Gastroesophageal sphincter (tissue), 4 donors: ENCODE measurements at regions not wholly inside any gene's neighbourhood (a gene's known extent, or its start where the extent isn't known, plus 50 kb on each side); places are given as distances from the start of the nearest gene placed in this dataset.

Experiments used
- ATAC-seq: fragments of 150-250 bp; one replicate; pipeline ENCODE4 v1.9.1; 2016; ENCODE audit warnings: mild to moderate bottlenecking, moderate library complexity
- H3K27ac ChIP-seq, 4 donors: fragments of 200-600 bp; sonication (generic) in 3 of 4; 1 replicate in 3 of 4; 2 replicates in 1 of 4; pipeline ENCODE4 v1.5.1; 2016 to 2019
- H3K27me3 ChIP-seq: fragments of 200-600 bp; sonication (generic); one replicate; pipeline ENCODE4 v1.5.1; 2019
- H3K36me3 ChIP-seq, 2 donors: fragments of 200-600 bp; sonication (generic); one replicate each; pipeline ENCODE4 v1.5.1; 2019; ENCODE audit warnings: control low read depth in 1 of 2
- H3K4me1 ChIP-seq, 3 donors: fragments of 200-600 bp; sonication (generic); 1 replicate in 2 of 3; 2 replicates in 1 of 3; pipeline ENCODE4 v1.5.1; 2016 to 2019; ENCODE audit warnings: control low read depth in 2 of 3
- H3K4me3 ChIP-seq, 2 donors: fragments of 200-600 bp; sonication (generic); one replicate each; pipeline ENCODE4 v1.5.1; 2019; ENCODE audit warnings: mild to moderate bottlenecking in 1 of 2, moderate library complexity in 1 of 2
- H3K9me3 ChIP-seq, 3 donors: fragments of 200-600 bp; sonication (generic); one replicate each; pipeline ENCODE4 v1.5.1; 2017 to 2019; ENCODE audit warnings: control low read depth in 2 of 3
- EP300 ChIP-seq: sonication (generic); formaldehyde crosslinking; IDR thresholded peaks from one replicate; pipeline ENCODE4 v1.6.1; 2017; ENCODE audit warnings: antibody characterized with exemption, mild to moderate bottlenecking
- POLR2A ChIP-seq, 2 donors: fragments of 450-650 bp; IDR thresholded peaks; one replicate each; pipeline ENCODE4 v1.6.1; 2017; ENCODE audit warnings: antibody characterized with exemption in 2 of 2, mild to moderate bottlenecking in 2 of 2, moderate library complexity in 1 of 2
- POLR2AphosphoS5 ChIP-seq: sonication (generic); formaldehyde crosslinking; IDR thresholded peaks from one replicate; pipeline ENCODE4 v1.6.1; 2017; ENCODE audit warnings: antibody characterized with exemption
- WGBS, 2 donors: methylation state at CpG; one replicate each; pipeline ENCODE4 v1.1.5; 2018; ENCODE audit warnings: low coverage in 1 of 2; 5-methylcytosine and 5-hydroxymethylcytosine counted together
- TF ChIP-seq, protein P1 (sequence below), 4 experiments: fragments of 200-600 bp in 2 of 4; fragments of 450-650 bp in 2 of 4; sonication (generic) in 1 of 4; IDR thresholded peaks; one replicate each; pipeline ENCODE4 v1.5.1; 2017 to 2019; ENCODE audit warnings: antibody characterized with exemption in 4 of 4, mild to moderate bottlenecking in 2 of 4, moderate library complexity in 2 of 4

DNA sequence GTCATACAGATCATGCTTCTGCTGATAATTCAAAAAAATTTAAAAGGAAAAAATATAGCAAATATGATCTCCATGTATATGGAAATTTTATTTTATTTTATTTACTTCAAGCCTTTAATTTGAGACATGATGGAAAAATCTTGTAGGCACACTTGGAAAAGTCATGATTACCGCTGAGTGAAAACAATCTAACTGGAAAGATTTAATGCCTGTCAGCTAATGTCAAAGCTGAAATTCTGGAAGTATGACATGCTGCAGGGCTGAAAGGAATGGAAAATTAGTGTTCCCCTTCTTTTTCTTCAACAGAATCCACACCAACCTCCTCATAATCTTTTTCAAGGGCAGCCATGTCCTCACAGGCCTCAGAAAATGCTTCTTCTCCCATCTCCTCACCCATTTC lies 58.2 kb downstream of the RPRM start:
- TF ChIP-seq, protein P1, sequence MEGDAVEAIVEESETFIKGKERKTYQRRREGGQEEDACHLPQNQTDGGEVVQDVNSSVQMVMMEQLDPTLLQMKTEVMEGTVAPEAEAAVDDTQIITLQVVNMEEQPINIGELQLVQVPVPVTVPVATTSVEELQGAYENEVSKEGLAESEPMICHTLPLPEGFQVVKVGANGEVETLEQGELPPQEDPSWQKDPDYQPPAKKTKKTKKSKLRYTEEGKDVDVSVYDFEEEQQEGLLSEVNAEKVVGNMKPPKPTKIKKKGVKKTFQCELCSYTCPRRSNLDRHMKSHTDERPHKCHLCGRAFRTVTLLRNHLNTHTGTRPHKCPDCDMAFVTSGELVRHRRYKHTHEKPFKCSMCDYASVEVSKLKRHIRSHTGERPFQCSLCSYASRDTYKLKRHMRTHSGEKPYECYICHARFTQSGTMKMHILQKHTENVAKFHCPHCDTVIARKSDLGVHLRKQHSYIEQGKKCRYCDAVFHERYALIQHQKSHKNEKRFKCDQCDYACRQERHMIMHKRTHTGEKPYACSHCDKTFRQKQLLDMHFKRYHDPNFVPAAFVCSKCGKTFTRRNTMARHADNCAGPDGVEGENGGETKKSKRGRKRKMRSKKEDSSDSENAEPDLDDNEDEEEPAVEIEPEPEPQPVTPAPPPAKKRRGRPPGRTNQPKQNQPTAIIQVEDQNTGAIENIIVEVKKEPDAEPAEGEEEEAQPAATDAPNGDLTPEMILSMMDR (IDR thresholded peaks at IDR 0.05): no peak
- TF ChIP-seq EP300 (no peak), POLR2AphosphoS5 (no peak), POLR2A (IDR thresholded peaks at IDR 0.05) (no peak)
- Histone ChIP-seq H3K36me3 (no peaks in the 10 kb centered on the region), H3K4me3 (no peak overlapping the region), H3K27me3 (no peaks in the 10 kb centered on the region), H3K9me3 (no peaks in the 10 kb centered on the region), H3K4me1 (no peaks in the 10 kb centered on the region), H3K27ac (no peak overlapping the region)
- 67 to 100% methylated on average over 1 of the region's 1 CpG for WGBS, 2 donors
- no peak for ATAC-seq

DNA sequence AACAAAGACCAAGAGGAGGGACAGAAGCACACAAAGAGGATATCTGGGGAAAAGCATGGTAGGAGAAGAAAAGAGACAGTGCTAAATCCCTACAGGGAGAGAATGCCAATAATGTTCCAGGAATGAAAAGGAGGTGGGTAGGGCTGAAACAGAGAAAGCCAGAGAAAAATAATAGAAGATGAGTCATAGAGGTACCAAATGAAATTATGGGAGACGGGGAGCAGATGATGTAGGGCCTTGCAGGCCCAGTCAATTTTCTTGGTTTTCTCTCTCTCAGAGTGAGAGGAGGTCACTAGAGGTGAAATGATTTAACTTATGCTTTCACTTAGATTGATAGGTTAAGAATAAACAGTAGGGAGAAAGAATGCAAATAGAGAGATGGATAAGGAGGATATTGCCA lies 61.5 kb downstream of the RPRM start:
- no peak for ATAC-seq
- no peaks in the 10 kb centered on the region for H3K27me3 ChIP-seq
- H3K27ac ChIP-seq: no peak overlapping the region
- TF ChIP-seq EP300: no peak
- TF ChIP-seq POLR2AphosphoS5: no peak
- no peak for TF ChIP-seq POLR2A (IDR thresholded peaks at IDR 0.05)
- TF ChIP-seq, protein P1 (IDR thresholded peaks at IDR 0.05): no peak
- no peak overlapping the region for H3K4me3 ChIP-seq
- H3K36me3 ChIP-seq: no peaks in the 10 kb centered on the region
- no peaks in the 10 kb centered on the region for H3K9me3 ChIP-seq
- H3K4me1 ChIP-seq: no peaks in the 10 kb centered on the region
- 60% methylated on average over 1 of the region's 1 CpG; no CpG with 5 or more reads in 1 of the 2 donors for WGBS, 2 donors

DNA sequence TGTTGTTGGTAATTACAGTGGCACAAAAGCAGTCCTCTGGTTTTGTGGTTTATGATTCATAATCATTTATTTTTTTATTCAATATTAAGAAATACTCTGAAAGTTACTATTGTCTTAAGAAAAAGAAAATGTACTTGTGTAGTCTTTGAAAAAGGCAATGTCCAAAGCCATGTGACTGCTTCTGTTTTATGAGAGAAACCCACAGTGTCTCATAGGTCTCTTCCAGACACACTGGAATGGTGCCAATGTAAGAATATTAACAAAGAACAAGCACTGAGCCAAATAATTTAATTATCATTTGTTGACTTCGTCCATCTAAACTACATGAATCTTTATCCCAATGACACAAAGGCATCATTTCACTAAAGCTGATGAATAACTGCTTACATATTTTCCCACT lies 62.5 kb downstream of the RPRM start:
- 62 to 73% methylated on average over 1 of the region's 1 CpG for WGBS, 2 donors
- Histone ChIP-seq H3K9me3 (no peaks in the 10 kb centered on the region), H3K4me3 (no peak overlapping the region), H3K4me1 (no peaks in the 10 kb centered on the region), H3K27me3 (no peaks in the 10 kb centered on the region), H3K27ac (no peak overlapping the region), H3K36me3 (no peaks in the 10 kb centered on the region)
- ATAC-seq: no peak
- TF ChIP-seq, protein P1 (IDR thresholded peaks at IDR 0.05): no peak
- TF ChIP-seq POLR2A (IDR thresholded peaks at IDR 0.05) (no peak), POLR2AphosphoS5 (no peak), EP300 (no peak)

DNA sequence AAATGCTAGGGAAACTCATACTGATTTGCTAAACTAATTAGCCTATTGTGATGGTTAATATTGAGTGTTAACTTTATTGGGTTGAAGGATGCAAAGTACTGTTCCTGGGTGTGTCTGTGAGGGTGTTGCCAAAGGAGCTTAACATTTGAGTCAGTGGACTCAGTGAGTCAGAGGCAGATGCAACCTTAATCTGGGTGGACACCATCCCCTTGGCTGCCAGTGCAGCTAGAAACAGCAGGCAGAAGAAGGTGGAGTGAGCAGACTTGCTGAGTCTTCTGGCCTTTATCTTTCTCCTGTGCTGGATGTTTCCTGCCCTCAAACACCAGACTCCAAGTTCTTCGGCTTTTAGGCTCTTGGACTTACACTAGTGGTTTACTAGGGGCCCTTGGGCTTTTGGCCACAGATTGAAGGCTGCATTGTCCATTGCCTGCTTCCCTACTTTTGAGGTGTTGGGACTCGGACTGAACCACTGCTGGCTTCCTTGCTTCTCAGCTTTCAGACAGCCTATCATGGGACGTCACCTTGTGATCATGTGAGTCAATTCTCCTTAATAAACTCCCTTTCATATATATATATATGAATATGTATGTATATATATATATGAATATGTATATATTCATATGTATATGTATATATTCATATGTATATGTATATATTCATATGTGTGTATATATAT lies 69.7 kb downstream of the RPRM start:
- WGBS, 2 donors: 67 to 81% methylated on average over 2 to 3 of the region's 3 CpGs
- no peaks in the 10 kb centered on the region for H3K4me1 ChIP-seq
- no peak overlapping the region for H3K4me3 ChIP-seq
- H3K36me3 ChIP-seq: no peaks in the 10 kb centered on the region
- ATAC-seq: no peak
- TF ChIP-seq POLR2A (IDR thresholded peaks at IDR 0.05) (no peak), EP300 (no peak), POLR2AphosphoS5 (no peak)
- TF ChIP-seq, protein P1 (IDR thresholded peaks at IDR 0.05): no peak
- H3K27me3 ChIP-seq: no peaks in the 10 kb centered on the region
- no peak overlapping the region for H3K27ac ChIP-seq
- H3K9me3 ChIP-seq: no peaks in the 10 kb centered on the region

DNA sequence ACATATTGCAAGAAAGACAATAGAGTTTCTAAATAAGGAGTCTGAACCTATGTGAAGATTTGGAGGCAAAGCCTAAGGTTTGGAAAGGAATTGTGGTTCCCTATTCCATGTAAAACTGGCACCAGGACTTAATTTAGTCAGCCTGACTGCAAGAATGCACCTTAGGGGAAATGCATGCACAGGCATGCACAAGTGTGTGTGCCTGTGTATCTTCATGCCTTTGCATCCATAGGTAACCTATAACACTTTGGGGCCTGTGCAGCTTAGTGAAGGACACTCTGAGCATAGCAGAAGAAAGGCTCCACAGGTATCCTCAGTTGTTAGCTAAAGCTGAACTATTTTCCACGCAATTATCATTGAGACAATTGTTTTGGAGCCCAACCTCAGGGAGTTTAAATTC lies 73.4 kb downstream of the RPRM start:
- ATAC-seq: no peak
- 100% methylated on average over 1 of the region's 1 CpG; no CpG with 5 or more reads in 1 of the 2 donors for WGBS, 2 donors

More for the DNA sequence above, 73.4 kb downstream of the RPRM start:
- no peaks in the 10 kb centered on the region for H3K27me3 ChIP-seq
- no peak overlapping the region for H3K27ac ChIP-seq
- TF ChIP-seq, protein P1 (IDR thresholded peaks at IDR 0.05): no peak
- TF ChIP-seq EP300 (no peak), POLR2AphosphoS5 (no peak), POLR2A (IDR thresholded peaks at IDR 0.05) (no peak)
- H3K9me3 ChIP-seq: no peaks in the 10 kb centered on the region
- no peaks in the 10 kb centered on the region for H3K4me1 ChIP-seq
- no peak overlapping the region for H3K4me3 ChIP-seq
- H3K36me3 ChIP-seq: no peaks in the 10 kb centered on the region
